B cell (primary cell): ENCODE measurements at regions not wholly inside any gene's neighbourhood (a gene's known extent, or its start where the extent isn't known, plus 50 kb on each side); places are given as distances from the start of the nearest gene placed in this dataset.

Source experiments
- EZH2 ChIP-seq: IDR thresholded peaks from 2 replicates; pipeline ENCODE4 v1.6.1; 2012; ENCODE audit warnings: borderline replicate concordance, low read depth, mild to moderate bottlenecking, moderate library complexity, low read length; ENCODE audit not compliant: insufficient read depth, poor library complexity, severe bottlenecking
- TF ChIP-seq, protein P1 (sequence below): fragments of 200-600 bp; IDR thresholded peaks from one replicate; pipeline ENCODE4 v1.8.0; 2022; ENCODE audit warnings: antibody characterized with exemption, mild to moderate bottlenecking

GRCh38 chr4:24440765-24441164 is 143.6 kb downstream of the DHX15 start:
- TF ChIP-seq, protein P1, sequence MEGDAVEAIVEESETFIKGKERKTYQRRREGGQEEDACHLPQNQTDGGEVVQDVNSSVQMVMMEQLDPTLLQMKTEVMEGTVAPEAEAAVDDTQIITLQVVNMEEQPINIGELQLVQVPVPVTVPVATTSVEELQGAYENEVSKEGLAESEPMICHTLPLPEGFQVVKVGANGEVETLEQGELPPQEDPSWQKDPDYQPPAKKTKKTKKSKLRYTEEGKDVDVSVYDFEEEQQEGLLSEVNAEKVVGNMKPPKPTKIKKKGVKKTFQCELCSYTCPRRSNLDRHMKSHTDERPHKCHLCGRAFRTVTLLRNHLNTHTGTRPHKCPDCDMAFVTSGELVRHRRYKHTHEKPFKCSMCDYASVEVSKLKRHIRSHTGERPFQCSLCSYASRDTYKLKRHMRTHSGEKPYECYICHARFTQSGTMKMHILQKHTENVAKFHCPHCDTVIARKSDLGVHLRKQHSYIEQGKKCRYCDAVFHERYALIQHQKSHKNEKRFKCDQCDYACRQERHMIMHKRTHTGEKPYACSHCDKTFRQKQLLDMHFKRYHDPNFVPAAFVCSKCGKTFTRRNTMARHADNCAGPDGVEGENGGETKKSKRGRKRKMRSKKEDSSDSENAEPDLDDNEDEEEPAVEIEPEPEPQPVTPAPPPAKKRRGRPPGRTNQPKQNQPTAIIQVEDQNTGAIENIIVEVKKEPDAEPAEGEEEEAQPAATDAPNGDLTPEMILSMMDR: no peak
- no peak for TF ChIP-seq EZH2
